ENCODE measurements at regions not wholly inside any gene's neighbourhood (a gene's known extent, or its start where the extent isn't known, plus 50 kb on each side); places are given as distances from the start of the nearest gene placed in this dataset.

DNA sequence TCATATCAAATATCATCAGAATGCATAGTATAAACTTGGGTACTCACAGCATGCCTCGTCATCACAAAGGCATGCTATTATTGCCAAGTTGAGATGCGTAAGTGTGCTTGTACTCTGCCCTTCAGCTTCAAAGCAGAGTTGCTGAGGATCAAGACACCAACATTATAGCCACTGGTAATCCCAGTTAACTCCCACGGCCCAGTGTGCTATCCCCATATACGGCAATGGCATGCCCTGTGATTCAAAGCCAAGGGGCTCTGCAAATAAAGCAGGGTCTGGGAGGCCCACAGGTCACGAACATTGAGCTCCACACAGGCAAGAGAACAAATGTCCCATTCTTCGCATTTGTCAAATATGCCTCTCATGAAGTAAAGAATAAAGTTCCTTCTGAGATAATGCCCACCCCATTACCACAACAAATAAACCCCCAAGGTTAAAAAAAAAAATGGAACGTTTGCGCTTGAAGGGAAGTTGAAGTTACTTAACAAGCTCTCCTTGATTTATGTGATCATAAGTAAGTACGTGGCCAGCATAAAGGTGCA is 298.1 kb upstream of the NECTIN3 start:
- Histone ChIP-seq H3K27me3 (ENCODE audit: insufficient read depth, low read length) (no peaks in the 10 kb centered on the region), H2BK15ac (ENCODE audit: low read depth, low read length) (no peak overlapping the region), H3K23me2 (ENCODE audit: insufficient read length, low read depth, low read length, poor library complexity, severe bottlenecking) (no peaks in the 10 kb centered on the region), H4K8ac (replicated peaks; ENCODE audit: insufficient read length, low read depth, low read length) (no peak overlapping the region), H4K91ac (ENCODE audit: insufficient read length, low read depth, low read length) (no peak overlapping the region), H3K4ac (ENCODE audit: low read depth, low read length) (no peak overlapping the region), H2BK20ac (ENCODE audit: low read depth, low read length, poor library complexity, severe bottlenecking) (no peak overlapping the region), H3K23ac (ENCODE audit: insufficient read length, low read depth, low read length) (no peak overlapping the region), H3K4me1 (ENCODE audit: insufficient read depth, low read length) (no peaks in the 10 kb centered on the region), H4K20me1 (ENCODE audit: control insufficient read depth, insufficient read depth, insufficient read length) (no peaks in the 10 kb centered on the region), H3K27ac (ENCODE audit: insufficient read length, low read depth, low read length) (no peak overlapping the region), H3K79me2 (ENCODE audit: insufficient read depth, low read length) (no peaks in the 10 kb centered on the region), H3K56ac (ENCODE audit: insufficient read length, low read depth, low read length) (no peak overlapping the region), H4K5ac (ENCODE audit: insufficient read length, low read depth, low read length) (no peak overlapping the region), H3T11ph (ENCODE audit: low read length) (no peak overlapping the region), H3K18ac (ENCODE audit: insufficient read length, low read depth, low read length) (no peak overlapping the region), H2BK12ac (ENCODE audit: insufficient read length, low read depth, low read length) (no peak overlapping the region), H3K14ac (ENCODE audit: insufficient read depth, low read length) (no peak overlapping the region), H3K79me1 (ENCODE audit: insufficient read depth, low read depth, low read length, poor library complexity, severe bottlenecking) (no peaks in the 10 kb centered on the region), H3K9me3 (ENCODE audit: control insufficient read depth, low read depth, low read length) (no peaks in the 10 kb centered on the region), H2AK5ac (ENCODE audit: insufficient read length, low read length) (no peak overlapping the region), H3K4me2 (ENCODE audit: insufficient read depth, insufficient read length, low read length) (no peak overlapping the region), H2BK120ac (ENCODE audit: low read depth, low read length, poor library complexity, severe bottlenecking) (no peak overlapping the region), H3K9ac (ENCODE audit: extremely low read depth, insufficient read length, low read length) (no peak overlapping the region), H2BK5ac (ENCODE audit: insufficient read length, low read length) (no peak overlapping the region), H2AFZ (ENCODE audit: low read length) (no peak overlapping the region)
- no CpG with 5 or more reads among the region's 9 CpGs for WGBS (ENCODE audit: extremely low coverage, insufficient read length, low lambda C conversion rate)
- Mint-ChIP-seq H3K27me3 (ENCODE audit: low read depth) (no peaks in the 10 kb centered on the region), H3K27ac (no peak overlapping the region; a peak in 1 of 7 replicates), H3K4me3 (no peak overlapping the region), H3K9me3 (peaks cover 10 to 13% of the 10 kb centered on the region in 2 experiments), H3K36me3 (ENCODE audit: insufficient read depth in 1 of 3, low read depth in 3 of 3) (peaks cover 0 to 9% (median 4%) of the 10 kb centered on the region in 3 experiments; a peak in 6 of 7 replicates), H3K4me1 (peaks cover 8 to 9% of the 10 kb centered on the region in 2 experiments)
- TF ChIP-seq, protein P1, sequence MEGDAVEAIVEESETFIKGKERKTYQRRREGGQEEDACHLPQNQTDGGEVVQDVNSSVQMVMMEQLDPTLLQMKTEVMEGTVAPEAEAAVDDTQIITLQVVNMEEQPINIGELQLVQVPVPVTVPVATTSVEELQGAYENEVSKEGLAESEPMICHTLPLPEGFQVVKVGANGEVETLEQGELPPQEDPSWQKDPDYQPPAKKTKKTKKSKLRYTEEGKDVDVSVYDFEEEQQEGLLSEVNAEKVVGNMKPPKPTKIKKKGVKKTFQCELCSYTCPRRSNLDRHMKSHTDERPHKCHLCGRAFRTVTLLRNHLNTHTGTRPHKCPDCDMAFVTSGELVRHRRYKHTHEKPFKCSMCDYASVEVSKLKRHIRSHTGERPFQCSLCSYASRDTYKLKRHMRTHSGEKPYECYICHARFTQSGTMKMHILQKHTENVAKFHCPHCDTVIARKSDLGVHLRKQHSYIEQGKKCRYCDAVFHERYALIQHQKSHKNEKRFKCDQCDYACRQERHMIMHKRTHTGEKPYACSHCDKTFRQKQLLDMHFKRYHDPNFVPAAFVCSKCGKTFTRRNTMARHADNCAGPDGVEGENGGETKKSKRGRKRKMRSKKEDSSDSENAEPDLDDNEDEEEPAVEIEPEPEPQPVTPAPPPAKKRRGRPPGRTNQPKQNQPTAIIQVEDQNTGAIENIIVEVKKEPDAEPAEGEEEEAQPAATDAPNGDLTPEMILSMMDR (conservative IDR thresholded peaks at IDR 0.05): no peak
- DNase-seq: no peak

Data from H9 (cell line).